Prostate gland (tissue), 2 donors: ENCODE measurements at regions not wholly inside any gene's neighbourhood (a gene's known extent, or its start where the extent isn't known, plus 50 kb on each side); places are given as distances from the start of the nearest gene placed in this dataset.
"Not testable (repeated sequence)": the region's sequence is repeated elsewhere in the genome, so short reads cannot be mapped to it uniquely, and the experiment has no call there.

Source experiments
- DNase-seq: peaks from one replicate; pipeline ENCODE4 v3.0.0-alpha.2; 2019; ENCODE audit warnings: low spot score
- H3K27ac ChIP-seq, 2 donors: fragments of 200-600 bp; sonication (generic); 2 replicates each; pipeline ENCODE4 v1.5.1; 2017 to 2019
- H3K27me3 ChIP-seq: fragments of 200-600 bp; sonication (generic); replicated peaks from 2 replicates; pipeline ENCODE4 v1.5.1; 2019; ENCODE audit not compliant: insufficient read depth
- H3K36me3 ChIP-seq, 2 donors: fragments of 200-600 bp; sonication (generic); 1 replicate in 1 of 2; 2 replicates in 1 of 2; pipeline versions ENCODE4 v1.5.1 to v1.8.1; 2017 to 2019
- H3K4me1 ChIP-seq: fragments of 200-600 bp; sonication (generic); replicated peaks from 2 replicates; pipeline ENCODE4 v1.5.1; 2019
- H3K4me3 ChIP-seq, 2 donors: fragments of 200-600 bp; sonication (generic); 2 replicates each; pipeline ENCODE4 v1.5.1; 2017 to 2019
- H3K9me3 ChIP-seq: fragments of 200-600 bp; sonication (generic); 2 replicates; pipeline ENCODE4 v1.5.1; 2017
- POLR2A ChIP-seq: fragments of 450-650 bp; IDR thresholded peaks from one replicate; pipeline ENCODE4 v1.6.1; 2016; ENCODE audit warnings: antibody characterized with exemption, mild to moderate bottlenecking
- POLR2AphosphoS5 ChIP-seq: sonication (generic); formaldehyde crosslinking; IDR thresholded peaks from one replicate; pipeline ENCODE4 v1.6.1; 2017; ENCODE audit warnings: antibody characterized with exemption
- WGBS: methylation state at CpG from one replicate; pipeline ENCODE4 v1.1.5; 2018; 5-methylcytosine and 5-hydroxymethylcytosine counted together
- intact Hi-C: fragments of 100-400 bp; cut with DNase I; formaldehyde crosslinking; loops from one replicate; pipeline ENCODE4 v1.14.2; 2022
- TF ChIP-seq, protein P1 (sequence below), 4 experiments: fragments of 200-600 bp in 2 of 4; fragments of 450-650 bp in 2 of 4; sonication (generic) in 2 of 4; IDR thresholded peaks; 1 replicate in 3 of 4; 2 replicates in 1 of 4; pipeline ENCODE4 v1.5.1; 2016 to 2019; ENCODE audit warnings: antibody characterized with exemption in 4 of 4, mild to moderate bottlenecking in 2 of 4, moderate library complexity in 2 of 4

DNA sequence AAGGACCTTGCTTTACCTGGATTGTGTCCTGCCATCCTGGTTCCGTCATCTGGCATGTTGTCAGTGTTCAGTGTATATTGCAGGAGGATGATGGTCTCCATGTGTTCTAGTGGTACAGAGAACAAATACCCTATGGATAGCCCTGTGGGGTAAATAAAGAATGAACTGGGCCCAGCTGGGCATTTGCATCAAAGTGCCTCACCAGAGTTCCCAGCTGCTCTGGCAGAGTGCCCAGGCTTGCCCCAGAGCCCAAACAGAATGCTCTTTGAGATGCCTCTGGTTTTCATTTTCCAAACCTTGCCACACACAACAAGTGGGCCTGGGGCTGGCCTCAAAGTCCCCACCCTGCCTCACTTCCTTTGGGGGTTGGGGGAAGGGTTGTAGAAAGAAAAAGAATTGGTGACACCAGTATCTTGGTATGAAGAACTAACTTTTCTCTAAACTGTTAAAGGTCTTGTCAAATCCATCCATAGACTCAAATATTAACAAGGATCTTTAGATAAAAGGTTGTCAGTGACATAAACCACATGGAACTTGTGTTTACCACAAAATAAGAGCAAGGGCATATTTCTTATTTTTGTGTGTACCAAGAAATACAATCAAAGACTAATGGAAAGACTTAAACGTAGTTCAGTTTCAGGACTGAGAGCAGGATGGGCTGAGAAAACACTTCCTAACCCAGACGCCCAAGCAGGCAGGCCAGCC, 82.2 kb downstream of the LMO4 start:
- WGBS = 88% methylated on average over 3 of the region's 3 CpGs
- Histone ChIP-seq H3K36me3 (no peaks in the 10 kb centered on the region), H3K27ac (no peak overlapping the region), H3K4me3 (no peak overlapping the region), H3K9me3 (no peaks in the 10 kb centered on the region), H3K27me3 (no peaks in the 10 kb centered on the region), H3K4me1 (no peaks in the 10 kb centered on the region)
- intact Hi-C loops = no loop called here
- TF ChIP-seq POLR2AphosphoS5 = no peak
- TF ChIP-seq, protein P1, sequence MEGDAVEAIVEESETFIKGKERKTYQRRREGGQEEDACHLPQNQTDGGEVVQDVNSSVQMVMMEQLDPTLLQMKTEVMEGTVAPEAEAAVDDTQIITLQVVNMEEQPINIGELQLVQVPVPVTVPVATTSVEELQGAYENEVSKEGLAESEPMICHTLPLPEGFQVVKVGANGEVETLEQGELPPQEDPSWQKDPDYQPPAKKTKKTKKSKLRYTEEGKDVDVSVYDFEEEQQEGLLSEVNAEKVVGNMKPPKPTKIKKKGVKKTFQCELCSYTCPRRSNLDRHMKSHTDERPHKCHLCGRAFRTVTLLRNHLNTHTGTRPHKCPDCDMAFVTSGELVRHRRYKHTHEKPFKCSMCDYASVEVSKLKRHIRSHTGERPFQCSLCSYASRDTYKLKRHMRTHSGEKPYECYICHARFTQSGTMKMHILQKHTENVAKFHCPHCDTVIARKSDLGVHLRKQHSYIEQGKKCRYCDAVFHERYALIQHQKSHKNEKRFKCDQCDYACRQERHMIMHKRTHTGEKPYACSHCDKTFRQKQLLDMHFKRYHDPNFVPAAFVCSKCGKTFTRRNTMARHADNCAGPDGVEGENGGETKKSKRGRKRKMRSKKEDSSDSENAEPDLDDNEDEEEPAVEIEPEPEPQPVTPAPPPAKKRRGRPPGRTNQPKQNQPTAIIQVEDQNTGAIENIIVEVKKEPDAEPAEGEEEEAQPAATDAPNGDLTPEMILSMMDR (IDR thresholded peaks at IDR 0.05) = no peak
- TF ChIP-seq POLR2A = no peak
- DNase-seq = no peak

DNA sequence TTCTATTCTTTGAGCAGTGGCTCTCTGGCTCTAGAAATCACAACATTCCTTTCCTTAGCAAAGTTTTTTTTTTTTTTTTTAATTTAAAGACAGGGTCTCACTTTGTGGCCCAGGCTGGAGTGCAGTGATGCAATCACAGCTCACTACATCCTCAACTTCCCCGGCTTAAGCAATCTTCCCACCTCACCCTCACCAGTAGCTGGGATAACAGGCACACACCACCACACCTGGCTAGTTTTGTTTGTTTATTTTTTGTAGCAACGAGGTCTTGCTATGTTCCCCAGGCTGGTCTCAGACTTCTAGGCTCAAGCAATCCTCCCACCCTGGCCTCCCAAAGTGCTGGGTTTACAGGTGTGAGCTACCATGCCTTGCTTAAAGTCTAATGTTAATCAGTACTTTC, 85.2 kb downstream of the LMO4 start:
- H3K9me3 ChIP-seq, H3K36me3 ChIP-seq, DNase-seq, intact Hi-C loops, H3K4me1 ChIP-seq, H3K27me3 ChIP-seq, H3K4me3 ChIP-seq, H3K27ac ChIP-seq: not testable (repeated sequence)
- 68% methylated on average over 2 of the region's 2 CpGs for WGBS

DNA sequence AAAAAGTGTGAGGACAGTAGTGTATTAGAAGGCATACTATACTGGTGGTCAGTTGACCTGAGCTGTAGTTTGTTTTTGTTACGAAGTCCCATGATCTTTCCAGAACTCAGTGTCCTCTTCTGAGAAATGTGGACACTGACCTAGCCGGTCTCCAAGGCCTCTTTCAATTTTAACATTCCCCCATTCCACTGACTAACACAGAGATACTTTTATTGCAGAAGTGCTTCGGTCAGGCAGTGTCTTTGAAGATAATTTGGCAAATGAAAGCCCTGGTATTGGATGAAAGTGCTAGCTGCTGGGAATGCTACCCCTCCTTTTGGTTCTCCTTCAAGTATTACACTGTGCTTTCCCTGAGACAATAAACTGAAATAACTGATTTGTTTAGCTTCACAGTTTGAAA, 89.4 kb downstream of the LMO4 start:
- Histone ChIP-seq H3K9me3 (no peaks in the 10 kb centered on the region), H3K27ac (peak overlapping the region; percentile 26 to 27), H3K4me3 (no peak overlapping the region), H3K36me3 (no peaks in the 10 kb centered on the region), H3K27me3 (no peaks in the 10 kb centered on the region), H3K4me1 (no peaks in the 10 kb centered on the region)
- WGBS = 48% methylated on average over 3 of the region's 3 CpGs
- TF ChIP-seq, protein P1 (IDR thresholded peaks at IDR 0.05) = no peak
- TF ChIP-seq POLR2AphosphoS5 = peak; percentile 21
- intact Hi-C loops = no loop called here
- no peak for DNase-seq

DNA sequence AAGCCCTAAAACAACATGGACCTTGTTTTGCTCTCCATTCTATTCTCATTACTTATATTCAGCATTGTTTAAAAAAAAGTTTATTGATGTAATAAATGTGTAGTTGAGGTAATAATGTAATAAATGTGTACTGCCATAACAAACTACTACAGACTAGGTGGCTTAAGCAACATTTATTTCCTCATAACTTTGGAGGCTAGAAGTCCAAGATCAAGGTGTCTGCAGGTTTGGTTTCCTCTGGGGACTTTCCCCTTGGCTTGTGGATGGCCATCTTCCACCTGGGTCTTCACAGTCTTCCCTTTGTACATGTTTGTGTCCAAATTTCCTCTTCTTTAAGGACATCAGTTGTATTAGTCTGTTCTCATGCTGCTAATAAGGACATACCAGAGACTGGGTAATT, 93.1 kb downstream of the LMO4 start:
- Histone ChIP-seq H3K4me3 (no peak overlapping the region), H3K9me3 (no peaks in the 10 kb centered on the region), H3K27me3 (no peaks in the 10 kb centered on the region), H3K4me1 (no peaks in the 10 kb centered on the region), H3K27ac (no peak overlapping the region), H3K36me3 (no peaks in the 10 kb centered on the region)
- no peak for DNase-seq
- TF ChIP-seq POLR2A = no peak
- TF ChIP-seq POLR2AphosphoS5 = no peak
- TF ChIP-seq, protein P1 (IDR thresholded peaks at IDR 0.05) = no peak
- intact Hi-C loops = no loop called here

DNA sequence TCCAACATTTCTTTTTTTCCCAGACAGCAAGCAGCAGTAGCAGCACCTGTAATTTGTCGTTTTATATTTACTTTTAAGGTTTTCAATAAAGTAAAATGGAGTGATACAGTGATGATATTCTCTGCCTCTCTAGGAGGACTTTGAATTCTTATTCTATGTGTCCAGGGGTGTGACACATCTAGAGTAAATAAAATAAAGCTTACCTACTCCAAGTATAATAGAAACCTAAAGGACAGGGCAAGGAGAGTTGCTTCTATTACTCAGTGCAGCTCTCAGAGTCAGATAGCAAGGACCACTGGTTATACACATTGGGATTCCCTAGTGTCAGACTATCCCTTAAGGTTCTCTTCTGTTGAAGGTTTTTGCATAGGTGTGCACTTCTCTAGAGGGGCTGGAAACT, 95.9 kb downstream of the LMO4 start:
- Histone ChIP-seq H3K27ac (no peak overlapping the region), H3K9me3 (no peaks in the 10 kb centered on the region), H3K36me3 (no peaks in the 10 kb centered on the region), H3K4me1 (no peaks in the 10 kb centered on the region), H3K27me3 (no peaks in the 10 kb centered on the region), H3K4me3 (no peak overlapping the region)
- 62% methylated on average over 1 of the region's 1 CpG for WGBS
- TF ChIP-seq POLR2A (no peak), POLR2AphosphoS5 (no peak)
- TF ChIP-seq, protein P1 (IDR thresholded peaks at IDR 0.05) = no peak
- intact Hi-C loops = no loop called here
- DNase-seq = no peak
